Stimulated activated memory B cell treated with anti-CD40 and anti-IgM and Interleukin-4, amounts not matched to agents 10 μg/mL and 1 μg/mL and 100 μg/mL, for 72 hours (primary cell): ENCODE measurements at regions not wholly inside any gene's neighbourhood (a gene's known extent, or its start where the extent isn't known, plus 50 kb on each side); places are given as distances from the start of the nearest gene placed in this dataset.

Experiments
- ATAC-seq: fragments of 150-1000 bp; cut with Tn5 transposase; 2 replicates; pipeline ENCODE4 v1.10.0; 2021
- H3K27ac Mint-ChIP-seq: one replicate; pipeline ENCODE4 v1.8.0; 2022; ENCODE audit warnings: mild to moderate bottlenecking, mixed read lengths
- H3K27me3 Mint-ChIP-seq: one replicate; pipeline ENCODE4 v1.8.0; 2022; ENCODE audit warnings: mixed read lengths
- H3K36me3 Mint-ChIP-seq: one replicate; pipeline ENCODE4 v1.8.0; 2022; ENCODE audit warnings: mixed read lengths
- H3K4me1 Mint-ChIP-seq: one replicate; pipeline ENCODE4 v1.8.0; 2022; ENCODE audit warnings: mixed read lengths
- H3K4me3 Mint-ChIP-seq: one replicate; pipeline ENCODE4 v1.8.0; 2022; ENCODE audit warnings: mild to moderate bottlenecking, moderate library complexity, mixed read lengths
- H3K9me3 Mint-ChIP-seq: one replicate; pipeline ENCODE4 v1.8.0; 2022; ENCODE audit warnings: mixed read lengths

DNA sequence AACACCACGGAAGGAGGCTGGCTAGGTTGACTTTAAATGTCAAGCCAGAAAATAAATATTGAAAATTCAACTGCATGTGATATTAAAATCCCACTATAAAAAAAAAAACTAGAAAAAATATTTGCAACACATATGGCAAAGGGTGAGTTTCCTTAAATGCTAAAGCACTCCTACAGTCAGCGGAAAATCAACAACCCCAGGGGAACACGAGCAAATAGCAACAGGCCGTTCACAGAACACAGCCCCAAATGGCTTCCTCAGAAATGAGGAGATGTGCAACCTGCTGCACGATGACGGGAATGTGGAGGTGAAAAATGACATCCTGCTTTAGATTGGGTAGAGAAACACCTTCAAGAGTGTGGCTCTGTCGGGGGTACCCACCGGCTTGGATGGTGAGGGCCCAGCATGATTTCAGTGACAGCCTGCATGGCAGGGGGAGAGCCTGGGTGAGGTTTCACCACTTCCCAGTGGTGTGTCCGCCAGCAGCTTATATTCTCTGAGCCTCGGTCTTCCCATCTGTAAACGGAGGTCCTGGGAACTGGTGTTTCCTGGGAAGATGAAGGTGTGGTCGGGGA, 157.9 kb upstream of the GLI2 start:
- Mint-ChIP-seq H3K36me3 (no peaks in the 10 kb centered on the region), H3K9me3 (peaks cover 3% of the 10 kb centered on the region), H3K27ac (no peak overlapping the region), H3K4me1 (no peaks in the 10 kb centered on the region), H3K4me3 (no peak overlapping the region), H3K27me3 (peaks cover 56% of the 10 kb centered on the region)
- ATAC-seq = no peak

DNA sequence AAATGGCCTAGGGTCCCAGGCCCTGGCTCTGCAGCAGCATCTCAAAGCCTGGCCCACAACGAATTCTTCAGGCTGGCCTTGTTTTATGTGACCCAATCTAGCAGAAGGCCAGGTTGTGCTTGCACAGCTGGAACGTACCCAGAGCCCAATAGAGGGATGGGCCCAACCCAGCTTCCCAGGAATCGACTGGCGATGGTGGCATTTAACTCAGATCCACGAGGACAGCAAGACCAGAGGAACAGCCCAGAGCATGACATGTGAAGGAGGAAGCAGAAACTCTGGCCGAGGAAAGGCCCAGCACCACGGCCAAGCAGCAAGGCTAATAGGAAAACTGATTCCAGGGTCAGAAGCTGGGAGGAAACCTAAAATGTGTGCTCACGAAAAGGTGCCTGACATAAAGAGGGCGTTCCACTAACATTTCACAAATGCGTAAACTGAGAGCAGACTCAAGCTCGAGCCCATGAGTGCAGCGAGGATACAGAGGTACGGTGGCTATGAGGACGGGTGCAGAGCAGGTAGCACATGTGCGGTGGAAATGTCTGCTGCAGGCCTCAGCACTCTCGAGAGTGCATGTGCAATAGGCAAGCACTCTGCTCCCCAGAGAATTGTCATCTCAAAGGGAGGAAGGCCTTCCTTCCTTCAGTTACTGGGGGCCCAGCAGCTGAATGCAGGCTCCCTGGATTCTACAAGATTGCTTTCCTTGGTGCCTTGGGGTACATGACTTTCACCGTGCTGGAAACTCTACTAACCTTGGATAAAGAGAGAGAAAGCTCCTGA, 156.9 kb upstream of the GLI2 start:
- Mint-ChIP-seq H3K36me3 (no peaks in the 10 kb centered on the region), H3K27me3 (peaks cover 56% of the 10 kb centered on the region), H3K4me1 (no peaks in the 10 kb centered on the region), H3K27ac (no peak overlapping the region), H3K4me3 (no peak overlapping the region), H3K9me3 (peaks cover 3% of the 10 kb centered on the region)
- no peak for ATAC-seq

DNA sequence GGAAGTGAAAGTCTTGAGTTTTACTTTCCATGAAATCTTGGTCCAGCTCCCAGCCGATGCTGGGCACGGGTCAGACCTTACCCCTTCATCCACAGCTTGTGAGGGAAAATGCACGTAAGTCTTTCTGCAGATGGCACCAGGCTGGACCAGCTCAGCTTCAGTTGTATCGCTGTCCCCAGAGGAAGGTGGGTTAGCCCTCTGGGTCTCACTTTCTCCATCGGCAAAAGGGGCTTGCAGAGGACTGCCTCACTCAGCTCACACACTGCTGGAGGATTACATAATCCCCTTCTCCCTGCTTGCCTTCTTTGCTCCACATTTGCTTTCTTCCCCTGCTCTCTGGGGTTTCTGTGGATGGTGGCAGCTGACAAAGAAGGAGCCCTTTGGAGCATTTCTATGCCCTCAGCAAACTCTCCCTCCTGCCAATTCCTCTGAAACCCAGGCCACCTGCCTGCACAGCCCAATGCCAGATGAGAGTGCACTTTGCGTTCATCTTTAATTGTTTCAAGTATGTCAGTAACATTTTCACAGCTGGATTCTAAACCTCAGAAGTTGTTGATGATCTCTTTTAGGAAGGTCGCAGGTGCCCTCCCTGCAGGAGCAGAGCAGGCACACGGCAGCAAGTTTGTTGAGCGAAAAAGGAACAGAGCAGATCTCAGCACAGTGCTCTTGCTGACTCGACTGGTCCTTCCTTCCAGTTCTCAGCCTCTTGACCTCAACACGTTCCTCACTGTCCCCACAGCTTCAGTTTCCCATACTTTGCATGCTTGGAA, 155.6 kb upstream of the GLI2 start:
- no peak for ATAC-seq
- peaks cover 4% of the 10 kb centered on the region for H3K9me3 Mint-ChIP-seq
- H3K27ac Mint-ChIP-seq = no peak overlapping the region
- no peak overlapping the region for H3K4me3 Mint-ChIP-seq
- no peaks in the 10 kb centered on the region for H3K36me3 Mint-ChIP-seq
- peaks cover 53% of the 10 kb centered on the region for H3K27me3 Mint-ChIP-seq
- no peaks in the 10 kb centered on the region for H3K4me1 Mint-ChIP-seq

DNA sequence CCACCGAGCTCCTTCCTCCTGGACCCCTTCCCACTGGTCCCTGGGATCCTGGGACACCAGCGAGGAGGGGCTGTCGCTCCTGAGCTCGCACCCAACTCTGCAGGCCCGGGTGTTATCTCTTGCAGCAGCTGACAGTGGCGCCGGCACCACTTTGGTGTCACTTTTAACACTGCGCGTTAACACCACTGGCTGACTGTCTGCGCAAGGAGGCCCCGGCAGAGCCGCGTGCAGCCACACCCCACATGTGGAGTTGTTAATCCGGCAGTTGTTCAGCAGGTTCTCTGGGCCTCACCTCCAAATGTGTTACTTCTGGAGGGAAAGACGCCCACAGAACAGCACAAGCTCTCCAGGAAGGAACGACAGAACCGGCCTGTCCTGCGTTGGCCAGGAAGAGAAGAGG, 155.0 kb upstream of the GLI2 start:
- Mint-ChIP-seq H3K27me3 (peaks cover 53% of the 10 kb centered on the region), H3K9me3 (peaks cover 7% of the 10 kb centered on the region), H3K4me1 (no peaks in the 10 kb centered on the region), H3K36me3 (no peaks in the 10 kb centered on the region), H3K27ac (no peak overlapping the region), H3K4me3 (no peak overlapping the region)
- ATAC-seq = no peak

DNA sequence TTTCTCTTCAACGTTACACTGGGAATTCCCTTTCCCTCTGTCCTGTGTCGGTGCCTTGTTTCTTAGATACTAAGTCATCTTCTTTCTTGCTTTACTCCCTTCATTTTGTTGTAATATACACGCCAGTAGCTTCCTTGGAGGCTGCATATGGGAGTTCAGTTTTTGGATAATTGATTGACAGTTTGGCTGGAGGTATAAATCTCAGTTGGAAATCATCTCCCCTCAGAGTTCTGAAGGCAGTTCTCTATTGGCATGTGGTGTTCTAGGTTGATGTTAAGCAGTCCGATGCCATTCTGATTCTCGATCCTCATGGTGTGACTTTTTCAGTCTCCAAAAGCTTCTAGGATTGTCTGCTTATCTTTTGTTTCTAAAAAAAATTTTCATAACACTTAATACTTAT, 152.5 kb upstream of the GLI2 start:
- no peak overlapping the region for H3K27ac Mint-ChIP-seq
- no peak for ATAC-seq
- no peak overlapping the region for H3K4me3 Mint-ChIP-seq
- H3K9me3 Mint-ChIP-seq = peaks cover 8% of the 10 kb centered on the region
- H3K27me3 Mint-ChIP-seq = peaks cover 50% of the 10 kb centered on the region
- H3K4me1 Mint-ChIP-seq = peaks cover 5% of the 10 kb centered on the region
- H3K36me3 Mint-ChIP-seq = no peaks in the 10 kb centered on the region

DNA sequence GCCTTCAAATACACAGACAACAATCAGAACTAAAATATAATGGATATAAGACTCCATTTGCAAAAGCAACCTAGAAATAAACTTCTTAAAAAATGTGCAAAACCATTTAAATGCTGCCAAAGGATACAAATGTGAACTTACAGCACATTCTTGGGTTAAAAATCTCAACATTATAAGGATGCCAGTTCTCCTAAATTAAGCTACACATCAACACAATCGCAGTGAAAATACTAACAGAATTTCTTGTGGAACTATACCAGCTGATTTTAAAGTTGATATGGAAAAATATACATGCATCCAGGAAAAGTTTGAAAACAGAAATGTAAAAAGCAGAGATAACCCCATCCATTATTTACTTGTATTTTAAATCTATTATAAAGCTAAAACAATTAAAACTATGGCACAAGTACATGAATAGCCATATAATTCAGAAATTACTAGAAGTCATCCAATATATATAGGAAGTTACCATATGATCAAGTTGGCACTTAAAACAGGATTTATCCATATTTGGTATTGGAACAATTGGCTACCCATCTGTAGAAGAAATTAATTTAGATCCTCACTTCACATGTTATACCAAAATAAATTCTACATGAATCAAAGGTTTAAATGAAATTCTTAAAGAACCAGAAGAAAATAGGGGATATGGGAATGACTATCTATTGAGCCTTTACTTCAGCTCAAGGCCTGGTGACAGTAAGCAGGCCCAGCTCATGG, 151.7 kb upstream of the GLI2 start:
- no peaks in the 10 kb centered on the region for H3K36me3 Mint-ChIP-seq
- peaks cover 52% of the 10 kb centered on the region for H3K27me3 Mint-ChIP-seq
- H3K27ac Mint-ChIP-seq = no peak overlapping the region
- H3K4me1 Mint-ChIP-seq = peaks cover 5% of the 10 kb centered on the region
- peaks cover 8% of the 10 kb centered on the region for H3K9me3 Mint-ChIP-seq
- ATAC-seq = no peak
- H3K4me3 Mint-ChIP-seq = no peak overlapping the region

DNA sequence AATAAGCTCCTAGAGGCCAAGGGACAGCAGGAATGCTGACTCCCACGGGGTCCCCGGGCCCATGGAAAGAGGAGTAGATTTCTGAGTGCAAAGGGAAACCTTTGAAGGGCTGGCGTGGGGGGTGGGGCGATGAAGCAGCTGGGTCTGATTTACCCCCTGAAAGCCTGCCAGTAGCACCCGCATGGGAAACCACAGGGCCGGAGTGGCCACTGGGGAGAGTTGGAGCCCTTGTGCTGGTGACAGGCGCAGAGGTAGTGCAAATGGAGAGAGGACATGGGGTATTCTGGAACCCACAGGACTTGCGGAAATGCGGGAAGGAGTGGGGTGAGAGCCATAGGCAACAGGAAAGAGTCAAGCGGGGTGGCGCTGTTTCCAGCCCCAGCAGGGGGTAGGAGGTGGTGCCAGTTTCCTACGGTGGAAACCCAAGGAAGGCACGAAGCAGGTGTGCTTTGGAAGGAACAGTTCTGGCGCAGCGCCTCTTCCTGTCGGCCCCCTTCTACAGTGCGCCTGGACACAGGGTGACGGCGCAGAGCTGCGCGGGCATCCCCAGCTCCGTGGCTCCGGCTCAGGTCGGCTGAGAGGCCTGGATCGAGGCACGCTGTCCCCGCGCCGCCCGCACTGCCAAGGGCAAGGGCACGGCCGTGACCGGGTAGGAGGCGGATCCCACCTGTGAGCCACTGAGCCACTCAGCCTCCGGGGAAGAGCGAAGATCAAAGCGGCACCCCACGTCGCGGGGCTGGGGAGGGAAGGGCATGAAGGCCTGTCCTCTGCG, 149.0 kb upstream of the GLI2 start:
- Mint-ChIP-seq H3K36me3 (no peaks in the 10 kb centered on the region), H3K4me1 (peaks cover 5% of the 10 kb centered on the region), H3K4me3 (no peak overlapping the region), H3K27ac (no peak overlapping the region), H3K27me3 (peaks cover 59% of the 10 kb centered on the region), H3K9me3 (peaks cover 8% of the 10 kb centered on the region)
- no peak for ATAC-seq

DNA sequence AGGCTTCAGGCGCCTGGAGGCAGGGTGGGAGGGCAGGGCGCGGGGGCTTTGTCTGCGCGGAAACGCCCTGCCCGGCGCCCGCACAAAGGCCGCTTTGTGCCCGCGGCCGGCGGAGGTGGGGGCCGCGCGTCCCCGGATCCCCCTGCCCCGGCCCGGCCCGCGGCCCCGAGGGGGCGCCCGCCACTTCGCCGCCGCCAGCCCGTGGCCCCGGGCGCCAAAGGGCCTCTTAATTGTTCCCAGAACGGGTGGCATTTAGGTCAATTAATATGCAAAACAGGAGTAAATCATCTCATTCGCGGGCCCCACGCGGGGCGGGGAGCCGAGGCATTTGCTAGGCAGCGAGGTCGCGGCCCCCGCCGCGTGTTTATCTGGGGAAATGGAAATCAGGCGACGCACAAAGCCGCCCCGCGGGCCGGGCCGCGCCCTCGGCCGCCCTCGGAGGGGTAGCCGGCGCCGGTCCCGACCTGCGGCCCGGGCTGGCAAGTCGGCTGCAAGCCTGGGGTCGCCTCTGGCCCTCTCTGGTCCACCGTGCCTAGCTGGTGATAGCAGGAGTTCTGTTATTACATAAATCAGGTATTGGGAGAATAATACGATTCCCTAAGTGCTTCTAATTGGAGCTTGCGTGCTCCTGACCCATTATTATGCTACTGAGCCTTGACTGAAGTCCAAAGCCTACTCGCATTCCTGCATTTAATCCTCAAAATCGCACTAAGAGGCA, 148.2 kb upstream of the GLI2 start:
- H3K36me3 Mint-ChIP-seq = no peaks in the 10 kb centered on the region
- H3K27ac Mint-ChIP-seq = no peak overlapping the region
- H3K27me3 Mint-ChIP-seq = peaks cover 65% of the 10 kb centered on the region
- peaks cover 8% of the 10 kb centered on the region for H3K9me3 Mint-ChIP-seq
- no peak overlapping the region for H3K4me3 Mint-ChIP-seq
- no peak for ATAC-seq
- peaks cover 5% of the 10 kb centered on the region for H3K4me1 Mint-ChIP-seq

DNA sequence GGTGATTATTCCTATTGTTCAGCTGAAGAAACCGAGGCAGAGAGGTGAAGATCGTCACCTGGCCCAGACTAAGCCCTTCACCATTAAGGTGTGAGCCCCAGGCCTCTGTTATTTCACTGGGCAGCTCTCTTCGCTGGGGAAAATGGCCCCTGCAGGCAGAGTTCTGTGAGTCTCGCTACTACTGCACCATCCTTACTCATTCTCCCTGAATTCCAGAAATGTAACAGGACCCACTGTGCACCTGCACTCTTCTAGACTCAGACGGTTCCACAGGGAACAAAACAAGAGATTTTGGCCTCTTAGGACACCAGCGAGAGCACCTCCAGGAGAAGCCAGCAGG, 147.7 kb upstream of the GLI2 start:
- H3K4me3 Mint-ChIP-seq = no peak overlapping the region

DNA sequence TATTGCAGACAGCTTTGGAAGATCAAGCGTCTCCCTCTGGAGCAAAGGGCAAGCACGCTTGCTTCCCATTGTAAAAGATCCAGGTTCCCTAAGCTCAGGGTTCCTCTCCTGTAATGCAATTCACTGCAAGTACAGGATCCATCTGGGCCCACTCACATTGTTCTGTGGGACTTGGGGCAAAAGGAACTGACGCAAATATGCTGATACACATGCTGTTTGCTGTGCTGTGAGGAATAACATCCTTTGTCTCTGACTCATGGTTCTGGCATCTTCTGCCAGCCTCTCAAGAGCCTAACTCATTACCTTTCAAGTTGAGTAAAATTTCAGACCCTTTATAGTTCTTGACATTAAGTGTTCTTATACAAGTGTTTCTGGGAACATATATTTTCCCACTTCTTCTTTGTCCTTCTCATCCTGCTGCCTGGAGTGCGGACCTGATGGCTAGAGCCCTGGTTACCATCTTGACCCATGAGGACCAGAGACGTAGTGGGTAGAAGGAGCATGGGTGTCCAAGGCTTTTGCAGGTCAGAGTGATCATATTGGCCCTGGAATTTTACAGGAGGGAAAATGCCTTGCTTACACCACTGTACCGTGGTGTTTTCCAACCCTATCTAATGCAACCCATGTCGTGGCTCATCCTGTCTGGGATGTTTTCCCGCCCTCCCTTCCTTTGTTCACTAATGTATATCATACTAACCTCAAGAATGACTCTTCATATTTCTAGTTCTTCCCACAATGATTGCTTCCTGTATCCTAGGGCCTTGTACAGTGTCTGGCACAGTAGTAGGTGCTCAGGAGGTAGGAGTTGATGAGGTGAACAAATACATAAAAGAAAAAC, 145.7 kb upstream of the GLI2 start:
- Mint-ChIP-seq H3K4me3 (no peak overlapping the region), H3K27ac (no peak overlapping the region), H3K4me1 (peaks cover 5% of the 10 kb centered on the region), H3K9me3 (peaks cover 5% of the 10 kb centered on the region), H3K27me3 (peaks cover 62% of the 10 kb centered on the region), H3K36me3 (no peaks in the 10 kb centered on the region)
- ATAC-seq = no peak

More for the DNA sequence above, 147.7 kb upstream of the GLI2 start:
- Mint-ChIP-seq H3K27ac (no peak overlapping the region), H3K4me1 (peaks cover 5% of the 10 kb centered on the region), H3K9me3 (peaks cover 6% of the 10 kb centered on the region), H3K27me3 (peaks cover 66% of the 10 kb centered on the region), H3K36me3 (no peaks in the 10 kb centered on the region)
- ATAC-seq = no peak

DNA sequence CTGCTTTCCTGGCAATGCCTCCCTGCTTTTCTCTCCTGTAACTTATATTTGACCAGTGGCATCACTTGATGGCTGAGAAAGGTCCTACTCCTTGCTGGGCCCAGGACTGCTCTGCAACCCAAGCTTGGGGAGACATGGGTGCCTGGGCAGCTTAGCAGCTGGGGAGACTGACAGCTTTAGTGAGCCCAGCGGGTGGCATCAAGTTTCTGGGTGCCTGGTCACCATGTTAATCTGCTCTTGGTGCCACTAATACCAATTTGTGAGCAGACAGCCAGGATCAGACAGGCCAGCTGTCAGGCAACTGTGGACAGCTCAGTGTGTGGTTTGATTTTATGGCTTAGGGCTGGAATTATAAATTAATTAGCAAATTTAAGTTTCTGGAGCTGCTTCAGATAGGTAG, 144.8 kb upstream of the GLI2 start:
- no peak overlapping the region for H3K4me3 Mint-ChIP-seq
- peaks cover 5% of the 10 kb centered on the region for H3K4me1 Mint-ChIP-seq
- ATAC-seq = no peak
- peaks cover 54% of the 10 kb centered on the region for H3K27me3 Mint-ChIP-seq
- H3K9me3 Mint-ChIP-seq = peaks cover under 1% of the 10 kb centered on the region
- no peak overlapping the region for H3K27ac Mint-ChIP-seq
- no peaks in the 10 kb centered on the region for H3K36me3 Mint-ChIP-seq

DNA sequence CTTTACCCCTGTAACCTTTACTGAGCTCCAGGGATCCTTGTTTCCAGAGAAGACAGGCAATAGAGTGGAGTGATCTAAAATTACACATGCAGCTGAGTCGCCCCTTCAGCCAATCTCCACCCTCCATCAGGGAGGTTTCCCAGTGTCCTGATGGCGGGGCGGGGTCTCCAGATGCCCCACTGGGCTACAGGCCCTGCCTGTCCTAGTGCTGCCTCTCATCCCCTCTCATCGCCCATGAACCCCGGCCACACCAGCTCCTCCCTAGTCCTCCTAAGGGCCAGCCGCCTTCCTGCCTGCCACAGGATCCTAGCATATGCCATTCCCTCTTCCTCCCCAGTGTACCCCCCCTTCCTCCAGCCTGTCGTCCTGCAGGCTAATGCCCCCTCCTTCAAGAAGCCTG, 144.1 kb upstream of the GLI2 start:
- ATAC-seq = no peak
- Mint-ChIP-seq H3K4me3 (no peak overlapping the region), H3K36me3 (no peaks in the 10 kb centered on the region), H3K4me1 (peaks cover 2% of the 10 kb centered on the region), H3K9me3 (no peaks in the 10 kb centered on the region), H3K27ac (no peak overlapping the region), H3K27me3 (peaks cover 46% of the 10 kb centered on the region)

DNA sequence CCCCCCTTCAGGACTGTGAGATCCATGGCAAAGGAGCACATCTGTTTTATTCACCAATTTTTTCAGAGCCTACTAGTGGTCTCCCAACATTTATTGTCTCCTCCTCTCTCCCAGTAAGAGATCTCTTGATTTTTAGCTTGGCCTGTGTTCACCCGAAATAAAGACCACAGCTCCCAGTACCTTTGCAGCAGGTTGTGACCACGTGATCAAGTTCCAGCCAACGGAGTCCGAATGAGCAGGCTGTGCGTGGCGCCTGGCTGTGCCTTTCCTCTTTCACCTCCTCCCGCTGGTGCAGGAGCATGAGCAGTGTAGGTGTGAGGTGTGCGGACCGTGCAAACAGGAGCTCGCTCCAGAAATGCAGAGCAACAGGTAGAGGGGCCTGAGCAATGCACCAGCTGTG, 143.6 kb upstream of the GLI2 start:
- no peaks in the 10 kb centered on the region for H3K9me3 Mint-ChIP-seq
- no peaks in the 10 kb centered on the region for H3K4me1 Mint-ChIP-seq
- no peak for ATAC-seq
- H3K27ac Mint-ChIP-seq = no peak overlapping the region
- no peak overlapping the region for H3K4me3 Mint-ChIP-seq
- no peaks in the 10 kb centered on the region for H3K36me3 Mint-ChIP-seq
- peaks cover 41% of the 10 kb centered on the region for H3K27me3 Mint-ChIP-seq
